ENCODE measurements at regions not wholly inside any gene's neighbourhood (a gene's known extent, or its start where the extent isn't known, plus 50 kb on each side); places are given as distances from the start of the nearest gene placed in this dataset.

DNA sequence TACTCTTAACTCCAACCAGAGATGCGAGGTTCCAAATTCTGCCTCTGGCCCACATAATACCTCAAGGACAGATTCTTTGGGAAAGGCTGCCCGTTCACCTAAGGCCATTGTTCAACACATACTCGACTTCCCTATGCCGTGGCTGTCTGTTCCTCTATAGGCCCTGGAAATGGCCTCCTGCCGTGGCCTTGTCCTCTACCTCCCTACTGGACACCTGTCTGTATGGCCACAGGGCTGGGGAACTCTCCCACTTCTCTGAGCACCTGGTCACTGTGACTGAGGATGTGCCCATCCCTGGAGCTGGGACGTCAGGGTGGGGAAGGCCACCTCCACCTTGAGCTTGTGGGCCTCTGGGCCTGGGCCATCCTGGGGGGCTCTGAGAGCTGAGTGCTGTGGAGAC, 340.5 kb upstream of the B3GAT1 start:
- WGBS, 2 donors = 83 to 91% methylated on average over 6 of the region's 6 CpGs
- Histone ChIP-seq H3K9me3 (peaks cover 0 to 16% (median 2%) of the 10 kb centered on the region in 11 donors), H3K4me3 (no peak overlapping the region), H3K36me3 (no peaks in the 10 kb centered on the region), H3K27me3 (peaks cover 0 to 77% (median 11%) of the 10 kb centered on the region in 7 donors), H3K27ac (no peak overlapping the region), H3K4me1 (no peaks in the 10 kb centered on the region)
- ATAC-seq (no peak), DNase-seq (no peak)
- intact Hi-C loops (cut with DNase I) = no loop called here
- no peak for TF ChIP-seq CTCF (IDR thresholded peaks at IDR 0.05)

DNA sequence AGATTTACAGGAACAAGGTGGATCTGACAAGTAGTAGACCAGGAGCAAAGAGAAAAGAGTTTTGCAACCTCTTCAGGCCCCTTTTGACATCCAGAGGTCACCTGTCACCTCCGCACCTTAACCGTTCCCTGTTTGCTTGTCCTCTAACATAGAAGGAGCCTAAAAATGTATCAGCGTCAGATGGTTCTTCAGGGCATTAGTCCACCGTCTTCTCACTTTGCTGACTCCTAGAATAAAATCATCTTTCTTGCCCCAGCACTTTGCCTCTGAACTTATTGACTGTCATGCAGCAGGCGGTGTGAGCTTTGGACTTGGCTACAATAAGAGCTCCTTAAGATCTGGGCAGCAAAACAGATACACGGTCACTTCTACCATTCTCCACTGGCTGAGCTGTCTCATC, 339.7 kb upstream of the B3GAT1 start:
- TF ChIP-seq CTCF (IDR thresholded peaks at IDR 0.05) = no peak
- WGBS, 2 donors = 90% methylated on average over 6 of the region's 6 CpGs
- no peak for ATAC-seq
- H3K36me3 ChIP-seq = no peaks in the 10 kb centered on the region
- H3K27me3 ChIP-seq = peaks cover 0 to 74% (median 11%) of the 10 kb centered on the region in 7 donors
- H3K4me1 ChIP-seq = no peaks in the 10 kb centered on the region
- H3K4me3 ChIP-seq = no peak overlapping the region
- no peak for DNase-seq
- intact Hi-C loops (cut with DNase I) = no loop called here
- peaks cover 0 to 20% (median 2%) of the 10 kb centered on the region in 11 donors for H3K9me3 ChIP-seq
- no peak overlapping the region for H3K27ac ChIP-seq

- whole genome bisulfite sequencing, 2 donors = 82% methylated on average over 8 of the region's 8 CpGs
- peaks cover 0 to 68% (median 11%) of the 10 kb centered on the region in 7 donors for H3K27me3 ChIP-seq
Measured at GRCh38 chr11:134751031-134751585, 339.1 kb upstream of the B3GAT1 start.

GRCh38 chr11:134750619-134751018, 338.6 kb upstream of the B3GAT1 start:
- no peak for TF ChIP-seq CTCF (IDR thresholded peaks at IDR 0.05)
- no peak overlapping the region for H3K27ac ChIP-seq
- DNase-seq = no peak
- intact Hi-C loops (cut with DNase I) = no loop called here
- H3K36me3 ChIP-seq = no peaks in the 10 kb centered on the region
- H3K4me1 ChIP-seq = no peaks in the 10 kb centered on the region
- H3K9me3 ChIP-seq = peaks cover 0 to 32% (median 5%) of the 10 kb centered on the region in 11 donors
- no peak for ATAC-seq
- WGBS, 2 donors = 73 to 81% methylated on average over 2 of the region's 2 CpGs
- H3K27me3 ChIP-seq = peaks cover 0 to 67% (median 11%) of the 10 kb centered on the region in 7 donors
- H3K4me3 ChIP-seq = no peak overlapping the region

More at GRCh38 chr11:134751031-134751585, 339.1 kb upstream of the B3GAT1 start:
- Histone ChIP-seq H3K27ac (no peak overlapping the region), H3K4me3 (no peak overlapping the region), H3K36me3 (no peaks in the 10 kb centered on the region), H3K9me3 (peaks cover 0 to 27% (median 5%) of the 10 kb centered on the region in 11 donors), H3K4me1 (no peaks in the 10 kb centered on the region)
- TF ChIP-seq CTCF (IDR thresholded peaks at IDR 0.05) = no peak
- intact Hi-C loops (cut with DNase I) = no loop called here
- ATAC-seq (no peak), DNase-seq (no peak)

All from heart right ventricle (tissue), 16 donors.